Endothelial cell of umbilical vein (primary cell): ENCODE measurements at regions not wholly inside any gene's neighbourhood (a gene's known extent, or its start where the extent isn't known, plus 50 kb on each side); places are given as distances from the start of the nearest gene placed in this dataset.

ENCODE experiments used
- BruUV-seq: library from RNA; stranded (reverse); fragments of 400-500 nt; replicated peaks from 2 replicates; lab custom pipeline; 2021; lab: Mats Ljungman, UMichigan
- CTCF ChIA-PET: fragments of 300-600, 350-600 bp; sonication (Branson Sonifier 250); formaldehyde crosslinking; loops from one replicate; lab custom pipeline; 2021; ENCODE audit warnings: antibody characterized with exemption, inconsistent platforms; lab: Charles Lee
- POLR2A ChIA-PET: fragments of 300-600, 350-600 bp; sonication (Branson Sonifier 250); formaldehyde crosslinking; loops from one replicate; lab custom pipeline; 2021; ENCODE audit warnings: antibody characterized with exemption, inconsistent platforms; lab: Charles Lee
- DNase-seq: peaks from one replicate; pipeline ENCODE4 v3.0.0-alpha.2; 2011; ENCODE audit warnings: low read depth, low spot score
- FAIRE-seq: peaks from 2 replicates; lab custom pipeline; 2011; peaks lifted over from hg19 to GRCh38; lab: Jason Lieb, UNC
- H2AFZ ChIP-seq: 2 replicates; pipeline ENCODE4 v1.6.0; 2012; ENCODE audit warnings: low read depth, low read length, control low read depth, inconsistent platforms
- H3K27ac ChIP-seq: 2 replicates; pipeline ENCODE4 v1.5.1; 2011; ENCODE audit warnings: low read depth, mild to moderate bottlenecking, control low read depth, low read length, moderate library complexity; ENCODE audit not compliant: insufficient read depth
- H3K27me3 ChIP-seq, 2 experiments: 2 replicates each; pipeline versions ENCODE4 v1.6.0 to v1.6.1; 2011; ENCODE audit warnings: low read length in 2 of 2, mixed read lengths in 1 of 2; ENCODE audit not compliant: control insufficient read depth in 2 of 2, insufficient read depth in 2 of 2
- H3K36me3 ChIP-seq, 2 experiments: 2 replicates in 1 of 2; 3 replicates in 1 of 2; pipeline ENCODE4 v1.5.1; 2011; ENCODE audit warnings: low read length in 2 of 2, mild to moderate bottlenecking in 1 of 2, moderate library complexity in 1 of 2; ENCODE audit not compliant: control insufficient read depth in 2 of 2, insufficient read depth in 2 of 2; ENCODE audit errors: extremely low read depth in 1 of 2
- H3K4me1 ChIP-seq: 3 replicates; pipeline ENCODE4 v1.5.1; 2011; ENCODE audit warnings: mild to moderate bottlenecking, low read length; ENCODE audit not compliant: control insufficient read depth, insufficient read depth; ENCODE audit errors: extremely low read depth
- H3K4me2 ChIP-seq: 2 replicates; pipeline ENCODE4 v1.6.1; 2011; ENCODE audit warnings: low read length, control low read depth, mixed read lengths; ENCODE audit not compliant: insufficient read depth
- H3K4me3 ChIP-seq, 3 experiments: fragments of 200-600 bp in 1 of 3; sonication (generic), shearing (Covaris generic) in 1 of 3; replicated peaks in 1 of 3; 2 replicates each; pipeline ENCODE4 v1.5.1; 2011 to 2016; ENCODE audit warnings: control low read depth in 3 of 3, low read length in 3 of 3, mild to moderate bottlenecking in 2 of 3, inconsistent platforms in 1 of 3, low read depth in 1 of 3, moderate library complexity in 1 of 3; ENCODE audit not compliant: insufficient read depth in 1 of 3
- H3K79me2 ChIP-seq: 2 replicates; pipeline ENCODE4 v1.6.0; 2012; ENCODE audit warnings: low read length, inconsistent platforms; ENCODE audit not compliant: control insufficient read depth, insufficient read depth
- H3K9ac ChIP-seq: replicated peaks from 2 replicates; pipeline ENCODE3; 2011; ENCODE audit warnings: low read length, control low read depth; ENCODE audit not compliant: insufficient read depth; ENCODE audit errors: extremely low read depth
- H3K9me1 ChIP-seq: replicated peaks from 3 replicates; pipeline ENCODE4 v1.6.0; 2011; ENCODE audit warnings: mild to moderate bottlenecking, low read length; ENCODE audit not compliant: control insufficient read depth, insufficient read depth; ENCODE audit errors: extremely low read depth
- H3K9me3 ChIP-seq: replicated peaks from 2 replicates; pipeline ENCODE4 v1.5.1; 2012; ENCODE audit warnings: low read length, inconsistent platforms; ENCODE audit not compliant: control insufficient read depth, insufficient read depth
- H4K20me1 ChIP-seq: replicated peaks from 2 replicates; pipeline ENCODE3; 2011; ENCODE audit warnings: mild to moderate bottlenecking, low read length; ENCODE audit not compliant: control insufficient read depth, insufficient read depth; ENCODE audit errors: extremely low read depth
- EZH2 ChIP-seq: IDR thresholded peaks from 2 replicates; pipeline ENCODE4 v1.6.1; 2012; ENCODE audit warnings: borderline replicate concordance, low read depth, mild to moderate bottlenecking, moderate library complexity, low read length, inconsistent platforms; ENCODE audit not compliant: severe bottlenecking
- FOS ChIP-seq: IDR thresholded peaks from 2 replicates; pipeline ENCODE4 v1.6.1; 2011; ENCODE audit warnings: mild to moderate bottlenecking, low read length, moderate library complexity, borderline replicate concordance; ENCODE audit not compliant: insufficient read depth
- GATA2 ChIP-seq: IDR thresholded peaks from 2 replicates; pipeline ENCODE4 v1.7.0; 2011; ENCODE audit warnings: low read depth, mild to moderate bottlenecking, moderate library complexity, mixed read lengths, low read length; ENCODE audit not compliant: insufficient read length, insufficient read depth
- JUN ChIP-seq: IDR thresholded peaks from 2 replicates; pipeline ENCODE4 v1.6.1; 2011; ENCODE audit warnings: borderline replicate concordance, low read depth; ENCODE audit not compliant: insufficient read length, insufficient read depth
- MYC ChIP-seq: IDR thresholded peaks from one replicate; pipeline ENCODE4 v1.6.1; 2011; ENCODE audit warnings: mild to moderate bottlenecking, low read depth, low read length
- POLR2A ChIP-seq: IDR thresholded peaks from 2 replicates; pipeline ENCODE4 v1.6.1; 2012; ENCODE audit warnings: low read depth, mild to moderate bottlenecking, control low read depth, low read length
- POLR2AphosphoS5 ChIP-seq: IDR thresholded peaks from 2 replicates; pipeline ENCODE4 v1.6.1; 2012; ENCODE audit warnings: low read depth, mild to moderate bottlenecking, control low read depth, low read length, moderate library complexity; ENCODE audit not compliant: insufficient read depth
- dilution Hi-C: fragments of 300-500 bp; cut with MboI; formaldehyde crosslinking; loops from one replicate; pipeline ENCODE4 v1.15.0; 2019; ENCODE audit warnings: low sequenced_read_pairs; ENCODE audit not compliant: extremely low pct_ligation_motif_present
- intact Hi-C: fragments of 100-400 bp; cut with micrococcal nuclease; formaldehyde crosslinking; loops from one replicate; pipeline ENCODE4 v1.10.0; 2022
- TF ChIP-seq, protein P1 (sequence below), 2 donors: IDR thresholded peaks; 1 replicate in 1 of 2; 2 replicates in 1 of 2; pipeline ENCODE4 v1.5.1; 2011; ENCODE audit warnings: low read length in 2 of 2, mild to moderate bottlenecking in 2 of 2, moderate library complexity in 2 of 2, control low read depth in 1 of 2, inconsistent platforms in 1 of 2, low read depth in 1 of 2; ENCODE audit not compliant: insufficient read depth in 1 of 2; ENCODE audit errors: extremely low read depth in 1 of 2
- TF ChIP-seq, protein P2 (sequence below): IDR thresholded peaks from 2 replicates; pipeline ENCODE4 v1.6.1; 2011; ENCODE audit not compliant: insufficient read depth, insufficient read length

DNA sequence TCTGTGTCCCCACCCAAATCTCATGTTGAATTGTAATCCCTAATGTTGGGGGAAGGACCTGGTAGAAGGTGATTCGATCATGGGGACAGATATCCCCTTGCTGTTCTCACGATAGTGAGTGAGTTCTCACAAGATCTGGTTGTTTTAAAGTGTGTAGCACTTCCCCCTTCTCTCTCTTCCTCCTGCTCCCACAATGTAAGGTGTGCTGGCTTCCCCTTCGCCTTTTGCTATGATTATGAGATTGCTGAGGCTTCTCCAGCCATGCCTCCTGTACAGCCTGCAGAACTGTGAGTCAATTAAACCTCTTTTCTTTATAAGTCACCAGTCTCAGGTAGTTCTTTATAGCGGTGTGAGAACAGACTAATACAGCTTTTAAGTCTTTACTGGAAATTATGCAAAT is 193.3 kb upstream of the RBBP8 start:
- POLR2A ChIA-PET: no interaction called here
- dilution Hi-C loops (no loop called here), intact Hi-C loops (no loop called here)
- no peak overlapping the region for H3K4me2 ChIP-seq
- no peaks in the 10 kb centered on the region for H3K9me3 ChIP-seq
- H3K4me1 ChIP-seq: peaks cover 4% of the 10 kb centered on the region
- TF ChIP-seq, protein P1, sequence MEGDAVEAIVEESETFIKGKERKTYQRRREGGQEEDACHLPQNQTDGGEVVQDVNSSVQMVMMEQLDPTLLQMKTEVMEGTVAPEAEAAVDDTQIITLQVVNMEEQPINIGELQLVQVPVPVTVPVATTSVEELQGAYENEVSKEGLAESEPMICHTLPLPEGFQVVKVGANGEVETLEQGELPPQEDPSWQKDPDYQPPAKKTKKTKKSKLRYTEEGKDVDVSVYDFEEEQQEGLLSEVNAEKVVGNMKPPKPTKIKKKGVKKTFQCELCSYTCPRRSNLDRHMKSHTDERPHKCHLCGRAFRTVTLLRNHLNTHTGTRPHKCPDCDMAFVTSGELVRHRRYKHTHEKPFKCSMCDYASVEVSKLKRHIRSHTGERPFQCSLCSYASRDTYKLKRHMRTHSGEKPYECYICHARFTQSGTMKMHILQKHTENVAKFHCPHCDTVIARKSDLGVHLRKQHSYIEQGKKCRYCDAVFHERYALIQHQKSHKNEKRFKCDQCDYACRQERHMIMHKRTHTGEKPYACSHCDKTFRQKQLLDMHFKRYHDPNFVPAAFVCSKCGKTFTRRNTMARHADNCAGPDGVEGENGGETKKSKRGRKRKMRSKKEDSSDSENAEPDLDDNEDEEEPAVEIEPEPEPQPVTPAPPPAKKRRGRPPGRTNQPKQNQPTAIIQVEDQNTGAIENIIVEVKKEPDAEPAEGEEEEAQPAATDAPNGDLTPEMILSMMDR (IDR thresholded peaks at IDR 0.05; ENCODE audit: extremely low read depth in 1 of 2, insufficient read depth in 1 of 2, low read depth in 1 of 2, low read length in 2 of 2): no peak
- no peak for TF ChIP-seq MYC
- TF ChIP-seq POLR2AphosphoS5: no peak
- TF ChIP-seq EZH2: no peak
- no peak for TF ChIP-seq FOS
- TF ChIP-seq, protein P2, sequence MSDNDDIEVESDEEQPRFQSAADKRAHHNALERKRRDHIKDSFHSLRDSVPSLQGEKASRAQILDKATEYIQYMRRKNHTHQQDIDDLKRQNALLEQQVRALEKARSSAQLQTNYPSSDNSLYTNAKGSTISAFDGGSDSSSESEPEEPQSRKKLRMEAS: no peak
- TF ChIP-seq JUN: no peak
- TF ChIP-seq POLR2A: no peak
- no peak for TF ChIP-seq GATA2
- peaks cover 0 to 6% of the 10 kb centered on the region in 2 experiments for H3K27me3 ChIP-seq
- H4K20me1 ChIP-seq: no peaks in the 10 kb centered on the region
- H3K9me1 ChIP-seq: no peaks in the 10 kb centered on the region
- no peak overlapping the region for H3K9ac ChIP-seq
- H3K79me2 ChIP-seq: no peaks in the 10 kb centered on the region
- H2AFZ ChIP-seq: no peak overlapping the region
- BruUV-seq: no TSS peak
- no peak overlapping the region for H3K4me3 ChIP-seq
- no peak for FAIRE-seq
- no peak for DNase-seq
- CTCF ChIA-PET: no interaction called here
- H3K27ac ChIP-seq: no peak overlapping the region
- H3K36me3 ChIP-seq: no peaks in the 10 kb centered on the region
